Fibroblast of mammary gland (primary cell): ENCODE measurements at regions not wholly inside any gene's neighbourhood (a gene's known extent, or its start where the extent isn't known, plus 50 kb on each side); places are given as distances from the start of the nearest gene placed in this dataset.
A peak's percentile ranks its signal among the peaks of the same experiment; 100 is the strongest.

Experiments used
- DNase-seq: peaks from one replicate; pipeline ENCODE4 v3.0.0-alpha.2; 2010; ENCODE audit warnings: low read depth
- H3K4me3 ChIP-seq: 2 replicates; pipeline ENCODE4 v1.5.1; 2011; ENCODE audit warnings: low read depth, mild to moderate bottlenecking, low read length, moderate library complexity; ENCODE audit not compliant: control insufficient read depth
- TF ChIP-seq, protein P1 (sequence below): conservative IDR thresholded peaks from 2 replicates; pipeline ENCODE4 v1.5.1; 2011; ENCODE audit warnings: low read depth, low read length, inconsistent platforms; ENCODE audit not compliant: control insufficient read depth, insufficient read depth

- TF ChIP-seq, protein P1, sequence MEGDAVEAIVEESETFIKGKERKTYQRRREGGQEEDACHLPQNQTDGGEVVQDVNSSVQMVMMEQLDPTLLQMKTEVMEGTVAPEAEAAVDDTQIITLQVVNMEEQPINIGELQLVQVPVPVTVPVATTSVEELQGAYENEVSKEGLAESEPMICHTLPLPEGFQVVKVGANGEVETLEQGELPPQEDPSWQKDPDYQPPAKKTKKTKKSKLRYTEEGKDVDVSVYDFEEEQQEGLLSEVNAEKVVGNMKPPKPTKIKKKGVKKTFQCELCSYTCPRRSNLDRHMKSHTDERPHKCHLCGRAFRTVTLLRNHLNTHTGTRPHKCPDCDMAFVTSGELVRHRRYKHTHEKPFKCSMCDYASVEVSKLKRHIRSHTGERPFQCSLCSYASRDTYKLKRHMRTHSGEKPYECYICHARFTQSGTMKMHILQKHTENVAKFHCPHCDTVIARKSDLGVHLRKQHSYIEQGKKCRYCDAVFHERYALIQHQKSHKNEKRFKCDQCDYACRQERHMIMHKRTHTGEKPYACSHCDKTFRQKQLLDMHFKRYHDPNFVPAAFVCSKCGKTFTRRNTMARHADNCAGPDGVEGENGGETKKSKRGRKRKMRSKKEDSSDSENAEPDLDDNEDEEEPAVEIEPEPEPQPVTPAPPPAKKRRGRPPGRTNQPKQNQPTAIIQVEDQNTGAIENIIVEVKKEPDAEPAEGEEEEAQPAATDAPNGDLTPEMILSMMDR = no peak
- no peak overlapping the region for H3K4me3 ChIP-seq
- DNase-seq = no peak
Measured at GRCh38 chr11:45597097-45597496, 68.3 kb downstream of the CHST1 start.

- H3K4me3 ChIP-seq = no peak overlapping the region
- TF ChIP-seq, protein P1 = no peak
- DNase-seq = no peak
Measured at GRCh38 chr11:45596571-45596970, 68.9 kb downstream of the CHST1 start.

- no peak overlapping the region for H3K4me3 ChIP-seq
- peak; percentile 12 for DNase-seq
- TF ChIP-seq, protein P1 = no peak
Measured at GRCh38 chr11:45593992-45594391, 71.4 kb downstream of the CHST1 start.

- no peak overlapping the region for H3K4me3 ChIP-seq
- TF ChIP-seq, protein P1 = no peak
- no peak for DNase-seq
Measured at GRCh38 chr11:45592636-45593035, 72.8 kb downstream of the CHST1 start.

GRCh38 chr11:45590743-45591142 lies 74.7 kb downstream of the CHST1 start:
- H3K4me3 ChIP-seq = no peak overlapping the region
- TF ChIP-seq, protein P1 = no peak
- DNase-seq = peak; percentile 33

- TF ChIP-seq, protein P1 = no peak
- no peak for DNase-seq
- no peak overlapping the region for H3K4me3 ChIP-seq
Measured at GRCh38 chr11:45585205-45585604, 80.2 kb downstream of the CHST1 start.

DNA sequence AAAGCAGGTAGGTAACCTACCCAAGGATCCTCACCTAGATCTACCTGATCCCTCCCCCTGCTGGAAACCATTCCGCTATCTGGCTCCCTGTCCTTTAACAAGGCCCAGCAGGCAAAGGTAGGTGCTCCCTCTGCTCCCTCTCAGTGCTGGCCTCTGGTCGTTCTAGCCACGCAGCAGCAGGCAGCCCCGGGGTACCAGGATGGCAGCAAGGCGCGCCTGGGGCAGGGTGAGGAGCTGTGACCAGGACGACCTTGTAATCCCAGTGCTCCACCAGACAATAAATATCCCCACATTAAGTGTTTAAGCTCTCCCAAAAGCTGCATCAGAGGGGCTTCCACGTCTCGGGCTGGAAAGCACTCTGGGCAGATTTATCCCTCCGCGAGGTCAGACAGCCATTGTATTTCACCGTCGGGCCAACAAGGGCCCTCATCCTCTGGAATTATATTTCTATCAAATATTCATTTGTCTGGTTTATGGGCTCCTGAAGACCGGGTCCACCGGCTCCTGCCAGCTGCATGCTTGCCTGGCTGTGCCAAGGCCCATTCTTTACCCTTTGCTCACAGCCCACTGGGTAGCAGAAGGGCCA lies 81.3 kb downstream of the CHST1 start:
- TF ChIP-seq, protein P1 = no peak
- DNase-seq = no peak
- no peak overlapping the region for H3K4me3 ChIP-seq
